ENCODE measurements at regions not wholly inside any gene's neighbourhood (a gene's known extent, or its start where the extent isn't known, plus 50 kb on each side); places are given as distances from the start of the nearest gene placed in this dataset.
"Not testable (repeated sequence)": the region's sequence is repeated elsewhere in the genome, so short reads cannot be mapped to it uniquely, and the experiment has no call there.

GRCh38 chr1:74857676-74858075 lies 124.7 kb downstream of the TYW3 start:
- no peak overlapping the region for H3K27ac Mint-ChIP-seq
- no peak for TF ChIP-seq CTCF (IDR thresholded peaks at IDR 0.05; ENCODE audit: unreplicated experiment)
- no peaks in the 10 kb centered on the region for H3K36me3 Mint-ChIP-seq
- H3K9me3 Mint-ChIP-seq: peaks cover 5% of the 10 kb centered on the region
- H3K4me3 Mint-ChIP-seq: no peak overlapping the region
- no peaks in the 10 kb centered on the region for H3K27me3 Mint-ChIP-seq (ENCODE audit: low read depth)
- DNase-seq (ENCODE audit: low spot score in 2 of 2, unreplicated experiment in 2 of 2): no peak
- H3K4me1 Mint-ChIP-seq: no peaks in the 10 kb centered on the region

GRCh38 chr1:74858136-74858535 lies 125.2 kb downstream of the TYW3 start:
- no peaks in the 10 kb centered on the region for H3K27me3 Mint-ChIP-seq (ENCODE audit: low read depth)
- H3K27ac Mint-ChIP-seq: no peak overlapping the region
- no peak for DNase-seq (ENCODE audit: low spot score in 2 of 2, unreplicated experiment in 2 of 2)
- H3K4me1 Mint-ChIP-seq: no peaks in the 10 kb centered on the region
- H3K4me3 Mint-ChIP-seq: no peak overlapping the region
- no peaks in the 10 kb centered on the region for H3K36me3 Mint-ChIP-seq
- TF ChIP-seq CTCF (IDR thresholded peaks at IDR 0.05; ENCODE audit: unreplicated experiment): no peak
- H3K9me3 Mint-ChIP-seq: peaks cover 10% of the 10 kb centered on the region

GRCh38 chr1:74861867-74862266 lies 128.9 kb downstream of the TYW3 start:
- Mint-ChIP-seq H3K9me3 (peaks cover 38% of the 10 kb centered on the region), H3K4me1 (no peaks in the 10 kb centered on the region), H3K4me3 (no peak overlapping the region), H3K27ac (no peak overlapping the region), H3K27me3 (ENCODE audit: low read depth) (no peaks in the 10 kb centered on the region), H3K36me3 (no peaks in the 10 kb centered on the region)
- no peak for TF ChIP-seq CTCF (IDR thresholded peaks at IDR 0.05; ENCODE audit: unreplicated experiment)
- no peak for DNase-seq (ENCODE audit: low spot score in 2 of 2, unreplicated experiment in 2 of 2)

GRCh38 chr1:74869702-74870101 lies 136.8 kb downstream of the TYW3 start:
- no peaks in the 10 kb centered on the region for H3K27me3 Mint-ChIP-seq (ENCODE audit: low read depth)
- DNase-seq (ENCODE audit: low spot score in 2 of 2, unreplicated experiment in 2 of 2): no peak
- H3K4me1 Mint-ChIP-seq: no peaks in the 10 kb centered on the region
- H3K4me3 Mint-ChIP-seq: no peak overlapping the region
- H3K36me3 Mint-ChIP-seq: no peaks in the 10 kb centered on the region
- peaks cover 58% of the 10 kb centered on the region for H3K9me3 Mint-ChIP-seq
- H3K27ac Mint-ChIP-seq: no peak overlapping the region
- TF ChIP-seq CTCF (IDR thresholded peaks at IDR 0.05; ENCODE audit: unreplicated experiment): no peak

- not testable (repeated sequence) for H3K9me3 Mint-ChIP-seq; DNase-seq (ENCODE audit: low spot score in 2 of 2, unreplicated experiment in 2 of 2)
Measured at GRCh38 chr1:74877366-74877765, 144.4 kb downstream of the TYW3 start.

GRCh38 chr1:74895411-74895810 lies 162.5 kb downstream of the TYW3 start:
- H3K27me3 Mint-ChIP-seq (ENCODE audit: low read depth): no peaks in the 10 kb centered on the region
- no peak for TF ChIP-seq CTCF (IDR thresholded peaks at IDR 0.05; ENCODE audit: unreplicated experiment)
- H3K36me3 Mint-ChIP-seq: no peaks in the 10 kb centered on the region
- peaks cover 9% of the 10 kb centered on the region for H3K9me3 Mint-ChIP-seq
- no peaks in the 10 kb centered on the region for H3K4me1 Mint-ChIP-seq
- no peak overlapping the region for H3K4me3 Mint-ChIP-seq
- H3K27ac Mint-ChIP-seq: no peak overlapping the region
- no peak for DNase-seq (ENCODE audit: low spot score in 2 of 2, unreplicated experiment in 2 of 2)

More at GRCh38 chr1:74877366-74877765, 144.4 kb downstream of the TYW3 start:
- not testable (repeated sequence) for H3K27me3 Mint-ChIP-seq (ENCODE audit: low read depth); H3K27ac Mint-ChIP-seq; H3K4me1 Mint-ChIP-seq; H3K36me3 Mint-ChIP-seq; H3K4me3 Mint-ChIP-seq
